K562 (cell line): ENCODE measurements at regions not wholly inside any gene's neighbourhood (a gene's known extent, or its start where the extent isn't known, plus 50 kb on each side); places are given as distances from the start of the nearest gene placed in this dataset.

Source experiments
- CBFA2T2 ChIP-seq: fragments of 450-650 bp; conservative IDR thresholded peaks from 2 replicates; pipeline ENCODE4 v1.6.1; 2017; ENCODE audit warnings: mild to moderate bottlenecking
- RBM22 ChIP-seq: fragments of 200-400 bp; formaldehyde crosslinking; IDR thresholded peaks from 2 replicates; pipeline ENCODE4 v1.6.1; 2018; ENCODE audit warnings: low read length, low read depth; ENCODE audit not compliant: poor library complexity, severe bottlenecking
- SRF ChIP-seq, 2 experiments: fragments of 250-450, 450-650 bp in 1 of 2; sonication (Bioruptor Pico) in 1 of 2; sonication (generic) in 1 of 2; formaldehyde crosslinking; IDR thresholded peaks; 2 replicates each; pipeline versions ENCODE4 v1.5.0 to v1.5.1; 2020 to 2022; ENCODE audit warnings: mild to moderate bottlenecking in 1 of 2, missing genetic modification reagents in 1 of 2
- TCF7L2 ChIP-seq: fragments of 150-350 bp; IDR thresholded peaks from 2 replicates; pipeline ENCODE4 v1.6.1; 2016; ENCODE audit warnings: low read depth, mild to moderate bottlenecking, low read length, moderate library complexity
- ZNF354B ChIP-seq: fragments of 250-450 bp; sonication (Bioruptor Pico); IDR thresholded peaks from 2 replicates; pipeline ENCODE4 v1.4.0; 2020
- TF ChIP-seq, protein P1 (sequence below): fragments of 450-650 bp; IDR thresholded peaks from 2 replicates; pipeline ENCODE4 v1.6.1; 2016; ENCODE audit warnings: low read depth
- TF ChIP-seq, protein P2 (sequence below): fragments of 450-650 bp; IDR thresholded peaks from 2 replicates; pipeline ENCODE4 v1.6.1; 2016; ENCODE audit warnings: mild to moderate bottlenecking
- TF ChIP-seq, protein P3 (sequence below): sonication (generic); formaldehyde crosslinking; IDR thresholded peaks from 2 replicates; pipeline ENCODE4 v1.8.1; 2023; ENCODE audit warnings: missing genetic modification reagents, mild to moderate bottlenecking, borderline replicate concordance
- TF ChIP-seq, protein P4 (sequence below): fragments of 200-800 bp; sonication (Bioruptor generic); IDR thresholded peaks from 2 replicates; pipeline ENCODE4 v1.6.1; 2017; ENCODE audit warnings: missing genetic modification characterization, missing compliant biosample characterization
- TF ChIP-seq, protein P5 (sequence below): fragments of 250-450 bp; sonication (Bioruptor Pico); IDR thresholded peaks from 2 replicates; pipeline ENCODE4 v1.8.0; 2021; ENCODE audit warnings: moderate library complexity, mild to moderate bottlenecking, inconsistent platforms

DNA sequence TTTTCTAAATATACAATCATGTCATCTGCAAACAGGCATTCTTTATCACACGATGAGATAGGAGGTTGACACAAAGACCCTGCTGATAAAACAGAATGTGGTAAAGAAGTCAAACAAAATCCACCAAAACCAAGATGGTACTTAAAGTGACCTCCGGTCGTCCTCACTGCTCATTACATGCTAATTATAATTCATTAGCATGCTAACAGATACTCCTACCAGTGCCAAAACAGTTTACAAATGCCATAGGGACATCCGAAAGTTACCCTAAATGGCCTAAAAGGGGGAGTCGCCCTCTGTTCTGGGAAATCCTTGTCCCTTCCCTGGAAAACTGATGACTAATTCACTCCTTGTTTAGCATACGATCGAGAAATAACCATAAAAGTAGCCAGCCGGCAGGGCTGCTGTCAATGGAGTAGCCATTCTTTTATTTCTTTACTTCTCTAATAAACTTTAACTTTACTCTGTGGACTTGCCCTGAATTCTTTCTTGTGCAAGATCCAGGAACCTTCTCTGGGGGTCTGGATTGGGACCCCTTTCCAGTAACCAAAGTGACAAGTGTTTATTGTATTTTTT lies 126.6 kb downstream of the CCDC71L start (continued):
- TF ChIP-seq, protein P1, sequence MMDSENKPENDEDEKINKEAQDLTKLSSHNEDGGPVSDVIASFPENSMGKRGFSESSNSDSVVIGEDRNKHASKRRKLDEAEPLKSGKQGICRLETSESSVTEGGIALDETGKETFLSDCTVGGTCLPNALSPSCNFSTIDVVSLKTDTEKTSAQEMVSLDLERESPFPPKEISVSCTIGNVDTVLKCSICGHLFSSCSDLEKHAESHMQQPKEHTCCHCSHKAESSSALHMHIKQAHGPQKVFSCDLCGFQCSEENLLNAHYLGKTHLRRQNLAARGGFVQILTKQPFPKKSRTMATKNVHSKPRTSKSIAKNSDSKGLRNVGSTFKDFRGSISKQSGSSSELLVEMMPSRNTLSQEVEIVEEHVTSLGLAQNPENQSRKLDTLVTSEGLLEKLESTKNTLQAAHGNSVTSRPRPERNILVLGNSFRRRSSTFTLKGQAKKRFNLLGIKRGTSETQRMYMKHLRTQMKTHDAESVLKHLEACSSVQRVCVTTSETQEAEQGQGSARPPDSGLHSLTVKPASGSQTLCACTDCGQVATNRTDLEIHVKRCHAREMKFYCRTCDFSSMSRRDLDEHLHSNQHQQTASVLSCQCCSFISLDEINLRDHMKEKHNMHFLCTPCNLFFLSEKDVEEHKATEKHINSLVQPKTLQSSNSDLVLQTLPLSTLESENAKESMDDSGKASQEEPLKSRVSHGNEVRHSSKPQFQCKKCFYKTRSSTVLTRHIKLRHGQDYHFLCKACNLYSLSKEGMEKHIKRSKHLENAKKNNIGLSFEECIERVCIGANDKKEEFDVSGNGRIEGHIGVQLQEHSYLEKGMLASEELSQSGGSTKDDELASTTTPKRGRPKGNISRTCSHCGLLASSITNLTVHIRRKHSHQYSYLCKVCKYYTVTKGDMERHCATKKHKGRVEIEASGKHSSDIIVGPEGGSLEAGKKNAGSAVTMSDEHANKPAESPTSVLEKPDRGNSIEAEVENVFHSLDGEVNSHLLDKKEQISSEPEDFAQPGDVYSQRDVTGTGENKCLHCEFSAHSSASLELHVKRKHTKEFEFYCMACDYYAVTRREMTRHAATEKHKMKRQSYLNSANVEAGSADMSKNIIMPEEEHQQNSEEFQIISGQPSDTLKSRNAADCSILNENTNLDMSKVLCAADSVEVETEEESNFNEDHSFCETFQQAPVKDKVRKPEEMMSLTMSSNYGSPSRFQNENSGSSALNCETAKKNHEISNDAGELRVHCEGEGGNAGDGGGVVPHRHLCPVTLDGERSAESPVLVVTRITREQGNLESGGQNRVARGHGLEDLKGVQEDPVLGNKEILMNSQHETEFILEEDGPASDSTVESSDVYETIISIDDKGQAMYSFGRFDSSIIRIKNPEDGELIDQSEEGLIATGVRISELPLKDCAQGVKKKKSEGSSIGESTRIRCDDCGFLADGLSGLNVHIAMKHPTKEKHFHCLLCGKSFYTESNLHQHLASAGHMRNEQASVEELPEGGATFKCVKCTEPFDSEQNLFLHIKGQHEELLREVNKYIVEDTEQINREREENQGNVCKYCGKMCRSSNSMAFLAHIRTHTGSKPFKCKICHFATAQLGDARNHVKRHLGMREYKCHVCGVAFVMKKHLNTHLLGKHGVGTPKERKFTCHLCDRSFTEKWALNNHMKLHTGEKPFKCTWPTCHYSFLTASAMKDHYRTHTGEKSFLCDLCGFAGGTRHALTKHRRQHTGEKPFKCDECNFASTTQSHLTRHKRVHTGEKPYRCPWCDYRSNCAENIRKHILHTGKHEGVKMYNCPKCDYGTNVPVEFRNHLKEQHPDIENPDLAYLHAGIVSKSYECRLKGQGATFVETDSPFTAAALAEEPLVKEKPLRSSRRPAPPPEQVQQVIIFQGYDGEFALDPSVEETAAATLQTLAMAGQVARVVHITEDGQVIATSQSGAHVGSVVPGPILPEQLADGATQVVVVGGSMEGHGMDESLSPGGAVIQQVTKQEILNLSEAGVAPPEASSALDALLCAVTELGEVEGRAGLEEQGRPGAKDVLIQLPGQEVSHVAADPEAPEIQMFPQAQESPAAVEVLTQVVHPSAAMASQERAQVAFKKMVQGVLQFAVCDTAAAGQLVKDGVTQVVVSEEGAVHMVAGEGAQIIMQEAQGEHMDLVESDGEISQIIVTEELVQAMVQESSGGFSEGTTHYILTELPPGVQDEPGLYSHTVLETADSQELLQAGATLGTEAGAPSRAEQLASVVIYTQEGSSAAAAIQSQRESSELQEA = no peak
- TF ChIP-seq, protein P2, sequence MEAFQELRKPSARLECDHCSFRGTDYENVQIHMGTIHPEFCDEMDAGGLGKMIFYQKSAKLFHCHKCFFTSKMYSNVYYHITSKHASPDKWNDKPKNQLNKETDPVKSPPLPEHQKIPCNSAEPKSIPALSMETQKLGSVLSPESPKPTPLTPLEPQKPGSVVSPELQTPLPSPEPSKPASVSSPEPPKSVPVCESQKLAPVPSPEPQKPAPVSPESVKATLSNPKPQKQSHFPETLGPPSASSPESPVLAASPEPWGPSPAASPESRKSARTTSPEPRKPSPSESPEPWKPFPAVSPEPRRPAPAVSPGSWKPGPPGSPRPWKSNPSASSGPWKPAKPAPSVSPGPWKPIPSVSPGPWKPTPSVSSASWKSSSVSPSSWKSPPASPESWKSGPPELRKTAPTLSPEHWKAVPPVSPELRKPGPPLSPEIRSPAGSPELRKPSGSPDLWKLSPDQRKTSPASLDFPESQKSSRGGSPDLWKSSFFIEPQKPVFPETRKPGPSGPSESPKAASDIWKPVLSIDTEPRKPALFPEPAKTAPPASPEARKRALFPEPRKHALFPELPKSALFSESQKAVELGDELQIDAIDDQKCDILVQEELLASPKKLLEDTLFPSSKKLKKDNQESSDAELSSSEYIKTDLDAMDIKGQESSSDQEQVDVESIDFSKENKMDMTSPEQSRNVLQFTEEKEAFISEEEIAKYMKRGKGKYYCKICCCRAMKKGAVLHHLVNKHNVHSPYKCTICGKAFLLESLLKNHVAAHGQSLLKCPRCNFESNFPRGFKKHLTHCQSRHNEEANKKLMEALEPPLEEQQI = peak; percentile 59; the same call in 1 of the 2 replicates
- no peak for TF ChIP-seq ZNF354B (CRISPR knock-in tag)
- no peak for TF ChIP-seq RBM22
- TF ChIP-seq, protein P3, sequence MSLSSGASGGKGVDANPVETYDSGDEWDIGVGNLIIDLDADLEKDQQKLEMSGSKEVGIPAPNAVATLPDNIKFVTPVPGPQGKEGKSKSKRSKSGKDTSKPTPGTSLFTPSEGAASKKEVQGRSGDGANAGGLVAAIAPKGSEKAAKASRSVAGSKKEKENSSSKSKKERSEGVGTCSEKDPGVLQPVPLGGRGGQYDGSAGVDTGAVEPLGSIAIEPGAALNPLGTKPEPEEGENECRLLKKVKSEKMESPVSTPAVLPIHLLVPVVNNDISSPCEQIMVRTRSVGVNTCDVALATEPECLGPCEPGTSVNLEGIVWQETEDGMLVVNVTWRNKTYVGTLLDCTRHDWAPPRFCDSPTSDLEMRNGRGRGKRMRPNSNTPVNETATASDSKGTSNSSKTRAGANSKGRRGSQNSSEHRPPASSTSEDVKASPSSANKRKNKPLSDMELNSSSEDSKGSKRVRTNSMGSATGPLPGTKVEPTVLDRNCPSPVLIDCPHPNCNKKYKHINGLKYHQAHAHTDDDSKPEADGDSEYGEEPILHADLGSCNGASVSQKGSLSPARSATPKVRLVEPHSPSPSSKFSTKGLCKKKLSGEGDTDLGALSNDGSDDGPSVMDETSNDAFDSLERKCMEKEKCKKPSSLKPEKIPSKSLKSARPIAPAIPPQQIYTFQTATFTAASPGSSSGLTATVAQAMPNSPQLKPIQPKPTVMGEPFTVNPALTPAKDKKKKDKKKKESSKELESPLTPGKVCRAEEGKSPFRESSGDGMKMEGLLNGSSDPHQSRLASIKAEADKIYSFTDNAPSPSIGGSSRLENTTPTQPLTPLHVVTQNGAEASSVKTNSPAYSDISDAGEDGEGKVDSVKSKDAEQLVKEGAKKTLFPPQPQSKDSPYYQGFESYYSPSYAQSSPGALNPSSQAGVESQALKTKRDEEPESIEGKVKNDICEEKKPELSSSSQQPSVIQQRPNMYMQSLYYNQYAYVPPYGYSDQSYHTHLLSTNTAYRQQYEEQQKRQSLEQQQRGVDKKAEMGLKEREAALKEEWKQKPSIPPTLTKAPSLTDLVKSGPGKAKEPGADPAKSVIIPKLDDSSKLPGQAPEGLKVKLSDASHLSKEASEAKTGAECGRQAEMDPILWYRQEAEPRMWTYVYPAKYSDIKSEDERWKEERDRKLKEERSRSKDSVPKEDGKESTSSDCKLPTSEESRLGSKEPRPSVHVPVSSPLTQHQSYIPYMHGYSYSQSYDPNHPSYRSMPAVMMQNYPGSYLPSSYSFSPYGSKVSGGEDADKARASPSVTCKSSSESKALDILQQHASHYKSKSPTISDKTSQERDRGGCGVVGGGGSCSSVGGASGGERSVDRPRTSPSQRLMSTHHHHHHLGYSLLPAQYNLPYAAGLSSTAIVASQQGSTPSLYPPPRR (CRISPR knock-in tag) = no peak
- TF ChIP-seq TCF7L2 = no peak
- no peak for TF ChIP-seq CBFA2T2
- TF ChIP-seq, protein P4, sequence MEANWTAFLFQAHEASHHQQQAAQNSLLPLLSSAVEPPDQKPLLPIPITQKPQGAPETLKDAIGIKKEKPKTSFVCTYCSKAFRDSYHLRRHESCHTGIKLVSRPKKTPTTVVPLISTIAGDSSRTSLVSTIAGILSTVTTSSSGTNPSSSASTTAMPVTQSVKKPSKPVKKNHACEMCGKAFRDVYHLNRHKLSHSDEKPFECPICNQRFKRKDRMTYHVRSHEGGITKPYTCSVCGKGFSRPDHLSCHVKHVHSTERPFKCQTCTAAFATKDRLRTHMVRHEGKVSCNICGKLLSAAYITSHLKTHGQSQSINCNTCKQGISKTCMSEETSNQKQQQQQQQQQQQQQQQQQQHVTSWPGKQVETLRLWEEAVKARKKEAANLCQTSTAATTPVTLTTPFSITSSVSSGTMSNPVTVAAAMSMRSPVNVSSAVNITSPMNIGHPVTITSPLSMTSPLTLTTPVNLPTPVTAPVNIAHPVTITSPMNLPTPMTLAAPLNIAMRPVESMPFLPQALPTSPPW = no peak; the same call in 1 of the 2 replicates
- peak; percentile 63 to 96; a peak in 3 of 4 replicates for TF ChIP-seq SRF (CRISPR knock-in tag; IDR thresholded peaks at IDR 0.05)
- TF ChIP-seq, protein P5, sequence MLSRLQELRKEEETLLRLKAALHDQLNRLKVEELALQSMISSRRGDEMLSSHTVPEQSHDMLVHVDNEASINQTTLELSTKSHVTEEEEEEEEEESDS (CRISPR knock-in tag) = no peak
